PFSK-1 (cell line): ENCODE measurements at regions not wholly inside any gene's neighbourhood (a gene's known extent, or its start where the extent isn't known, plus 50 kb on each side); places are given as distances from the start of the nearest gene placed in this dataset.

Experiments
- FOXP2 ChIP-seq: optimal IDR thresholded peaks from 2 replicates; pipeline ENCODE3; 2011; ENCODE audit warnings: borderline replicate concordance, control low read depth, inconsistent platforms; ENCODE audit not compliant: insufficient read depth; ENCODE audit errors: extremely low read length, extremely low read depth
- POLR2AphosphoS5 ChIP-seq: IDR thresholded peaks from 2 replicates; pipeline ENCODE4 v1.6.1; 2012; ENCODE audit warnings: low read depth, mild to moderate bottlenecking, control low read depth, low read length, moderate library complexity
- REST ChIP-seq, 2 experiments: IDR thresholded peaks; 2 replicates each; pipeline versions ENCODE4 v1.6.1 to v1.8.0; 2011 to 2012; ENCODE audit warnings: low read depth in 2 of 2, low read length in 2 of 2, control low read depth in 1 of 2, inconsistent platforms in 1 of 2, mild to moderate bottlenecking in 1 of 2, moderate library complexity in 1 of 2; ENCODE audit not compliant: insufficient read depth in 1 of 2
- SIN3A ChIP-seq: IDR thresholded peaks from 2 replicates; pipeline ENCODE4 v1.6.1; 2012; ENCODE audit warnings: mild to moderate bottlenecking, low read length, moderate library complexity, borderline replicate concordance; ENCODE audit not compliant: insufficient read depth
- TAF1 ChIP-seq: IDR thresholded peaks from 2 replicates; pipeline ENCODE4 v1.6.1; 2012; ENCODE audit warnings: low read length, control low read depth, borderline replicate concordance; ENCODE audit not compliant: insufficient read depth

GRCh38 chr15:53129121-53129904, 339.2 kb upstream of the ONECUT1 start:
- TF ChIP-seq SIN3A (no peak), POLR2AphosphoS5 (no peak), FOXP2 (no peak), TAF1 (no peak), REST (IDR thresholded peaks at IDR 0.05; ENCODE audit: insufficient read depth in 1 of 2, low read depth in 2 of 2, low read length in 2 of 2) (no peak)

GRCh38 chr15:53128652-53129051, 338.5 kb upstream of the ONECUT1 start:
- TF ChIP-seq SIN3A (no peak), TAF1 (no peak), POLR2AphosphoS5 (no peak), FOXP2 (no peak), REST (IDR thresholded peaks at IDR 0.05; ENCODE audit: insufficient read depth in 1 of 2, low read depth in 2 of 2, low read length in 2 of 2) (no peak)

- TF ChIP-seq FOXP2 (no peak), REST (IDR thresholded peaks at IDR 0.05; ENCODE audit: insufficient read depth in 1 of 2, low read depth in 2 of 2, low read length in 2 of 2) (no peak), TAF1 (no peak), POLR2AphosphoS5 (no peak)
These were observed 336.0 kb upstream of the ONECUT1 start for GRCh38 chr15:53126144-53126543.

GRCh38 chr15:53122818-53123217, 332.7 kb upstream of the ONECUT1 start:
- no peak for TF ChIP-seq FOXP2
- TF ChIP-seq POLR2AphosphoS5, result no peak
- no peak for TF ChIP-seq TAF1
- no peak for TF ChIP-seq REST (IDR thresholded peaks at IDR 0.05; ENCODE audit: insufficient read depth in 1 of 2, low read depth in 2 of 2, low read length in 2 of 2)
- no peak for TF ChIP-seq SIN3A

GRCh38 chr15:53116169-53116568, 326.0 kb upstream of the ONECUT1 start:
- no peak for TF ChIP-seq REST (IDR thresholded peaks at IDR 0.05; ENCODE audit: insufficient read depth in 1 of 2, low read depth in 2 of 2, low read length in 2 of 2)
- TF ChIP-seq TAF1, result no peak
- TF ChIP-seq POLR2AphosphoS5, result no peak
- TF ChIP-seq SIN3A, result no peak
- no peak for TF ChIP-seq FOXP2
